ENCODE measurements at regions not wholly inside any gene's neighbourhood (a gene's known extent, or its start where the extent isn't known, plus 50 kb on each side); places are given as distances from the start of the nearest gene placed in this dataset.

GRCh38 chr2:30380824-30381223 lies 66.2 kb upstream of the LCLAT1 start:
- Histone ChIP-seq H3K4me2 (ENCODE audit: low read depth, low read length, poor library complexity, severe bottlenecking) (no peak overlapping the region), H3K9ac (ENCODE audit: low read length) (no peak overlapping the region), H3K4me1 (ENCODE audit: low read length) (no peaks in the 10 kb centered on the region), H3K27ac (ENCODE audit: low read length) (no peak overlapping the region), H3K9me2 (replicated peaks; ENCODE audit: insufficient read depth, low read length) (no peaks in the 10 kb centered on the region), H4K20me1 (ENCODE audit: insufficient read depth, low read depth, low read length) (no peaks in the 10 kb centered on the region), H3K4me3 (ENCODE audit: low read length) (no peak overlapping the region), H3K27me3 (ENCODE audit: low read length) (no peaks in the 10 kb centered on the region), H3K79me2 (ENCODE audit: low read length) (no peaks in the 10 kb centered on the region), H3K9me3 (ENCODE audit: low read length) (no peaks in the 10 kb centered on the region), H3K36me3 (ENCODE audit: insufficient read depth, low read length) (no peaks in the 10 kb centered on the region), H2AFZ (ENCODE audit: low read length) (no peak overlapping the region)
- DNase-seq, result no peak

- Histone ChIP-seq H3K36me3 (ENCODE audit: insufficient read depth, low read length) (no peaks in the 10 kb centered on the region), H3K27ac (ENCODE audit: low read length) (no peak overlapping the region), H2AFZ (ENCODE audit: low read length) (no peak overlapping the region), H3K4me3 (ENCODE audit: low read length) (no peak overlapping the region), H3K9ac (ENCODE audit: low read length) (no peak overlapping the region), H3K4me1 (ENCODE audit: low read length) (no peaks in the 10 kb centered on the region), H3K27me3 (ENCODE audit: low read length) (no peaks in the 10 kb centered on the region), H3K9me2 (replicated peaks; ENCODE audit: insufficient read depth, low read length) (no peaks in the 10 kb centered on the region), H3K79me2 (ENCODE audit: low read length) (no peaks in the 10 kb centered on the region), H3K4me2 (ENCODE audit: low read depth, low read length, poor library complexity, severe bottlenecking) (no peak overlapping the region), H4K20me1 (ENCODE audit: insufficient read depth, low read depth, low read length) (no peaks in the 10 kb centered on the region), H3K9me3 (ENCODE audit: low read length) (no peaks in the 10 kb centered on the region)
- no peak for DNase-seq
Measured at GRCh38 chr2:30382162-30382783, 64.8 kb upstream of the LCLAT1 start.

DNA sequence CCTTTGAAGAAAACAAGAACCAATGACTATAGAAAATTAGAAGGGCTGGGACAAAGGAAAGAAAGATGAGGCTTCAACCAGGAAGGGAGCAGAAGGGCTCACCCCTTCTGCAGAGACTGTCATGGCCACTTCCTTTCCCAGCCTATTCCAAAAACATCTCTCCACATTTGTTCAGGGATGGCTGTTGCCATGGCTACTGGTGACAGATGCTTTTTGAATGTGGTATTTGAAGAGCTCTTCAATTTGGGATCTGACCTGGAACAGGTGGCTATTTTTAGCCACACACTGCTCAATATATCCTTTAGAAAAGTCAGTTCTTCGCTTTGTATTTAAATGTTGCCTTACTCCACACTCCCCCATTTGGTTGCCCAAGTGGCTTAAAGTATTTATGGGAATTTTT lies 64.1 kb upstream of the LCLAT1 start:
- Histone ChIP-seq H3K9me3 (ENCODE audit: low read length) (no peaks in the 10 kb centered on the region), H2AFZ (ENCODE audit: low read length) (no peak overlapping the region), H3K9ac (ENCODE audit: low read length) (no peak overlapping the region), H3K4me1 (ENCODE audit: low read length) (no peaks in the 10 kb centered on the region), H3K36me3 (ENCODE audit: insufficient read depth, low read length) (no peaks in the 10 kb centered on the region), H3K27ac (ENCODE audit: low read length) (no peak overlapping the region), H3K27me3 (ENCODE audit: low read length) (no peaks in the 10 kb centered on the region), H3K79me2 (ENCODE audit: low read length) (no peaks in the 10 kb centered on the region), H3K4me3 (ENCODE audit: low read length) (no peak overlapping the region), H4K20me1 (ENCODE audit: insufficient read depth, low read depth, low read length) (no peaks in the 10 kb centered on the region), H3K4me2 (ENCODE audit: low read depth, low read length, poor library complexity, severe bottlenecking) (no peak overlapping the region), H3K9me2 (replicated peaks; ENCODE audit: insufficient read depth, low read length) (no peaks in the 10 kb centered on the region)
- DNase-seq, result no peak

DNA sequence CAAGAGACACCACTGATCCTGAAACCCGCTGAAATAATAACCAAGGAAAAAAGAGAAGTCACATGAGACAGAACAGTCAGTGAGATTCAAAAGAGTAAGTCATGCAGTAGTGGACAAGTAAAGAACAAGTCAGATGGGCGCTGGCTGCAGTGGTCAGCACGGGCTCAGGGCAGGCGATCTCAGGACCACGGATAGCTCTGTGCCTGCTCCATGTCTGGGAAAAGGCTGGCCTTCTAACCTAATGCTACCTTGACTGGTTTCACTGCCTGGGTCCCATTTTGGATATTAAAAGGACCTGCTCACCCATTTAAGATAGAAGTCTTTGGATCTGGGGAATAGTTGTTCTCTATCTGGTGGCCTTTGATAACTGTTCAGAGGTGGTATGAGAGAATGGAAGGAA lies 61.7 kb upstream of the LCLAT1 start:
- Histone ChIP-seq H3K79me2 (ENCODE audit: low read length) (no peaks in the 10 kb centered on the region), H3K4me2 (ENCODE audit: low read depth, low read length, poor library complexity, severe bottlenecking) (no peak overlapping the region), H3K9ac (ENCODE audit: low read length) (no peak overlapping the region), H3K9me2 (replicated peaks; ENCODE audit: insufficient read depth, low read length) (no peaks in the 10 kb centered on the region), H3K36me3 (ENCODE audit: insufficient read depth, low read length) (no peaks in the 10 kb centered on the region), H3K27me3 (ENCODE audit: low read length) (no peaks in the 10 kb centered on the region), H3K4me1 (ENCODE audit: low read length) (no peaks in the 10 kb centered on the region), H3K4me3 (ENCODE audit: low read length) (no peak overlapping the region), H3K27ac (ENCODE audit: low read length) (no peak overlapping the region), H3K9me3 (ENCODE audit: low read length) (no peaks in the 10 kb centered on the region), H2AFZ (ENCODE audit: low read length) (no peak overlapping the region), H4K20me1 (ENCODE audit: insufficient read depth, low read depth, low read length) (no peaks in the 10 kb centered on the region)
- DNase-seq, result no peak

DNA sequence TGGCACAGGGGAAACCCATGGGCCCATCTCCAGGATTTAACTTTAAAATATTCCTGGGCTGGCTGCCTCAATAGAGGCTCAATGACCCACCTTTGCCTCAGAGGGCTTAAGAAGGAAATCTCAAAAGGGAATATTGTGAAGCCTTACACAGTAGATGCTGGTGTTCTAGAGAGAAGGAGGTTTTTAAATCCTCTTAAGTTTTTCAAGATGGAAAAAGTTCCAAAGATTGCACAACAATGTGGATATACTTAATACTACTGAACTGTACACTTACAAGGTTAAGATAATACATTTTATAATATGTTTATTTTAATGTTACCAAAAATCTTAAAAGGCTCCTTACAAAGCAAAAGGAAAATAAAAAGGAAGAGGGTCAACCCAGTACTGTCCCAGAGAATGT lies 54.9 kb upstream of the LCLAT1 start:
- Histone ChIP-seq H4K20me1 (ENCODE audit: insufficient read depth, low read depth, low read length) (no peaks in the 10 kb centered on the region), H2AFZ (ENCODE audit: low read length) (no peak overlapping the region), H3K9me2 (replicated peaks; ENCODE audit: insufficient read depth, low read length) (no peaks in the 10 kb centered on the region), H3K4me3 (ENCODE audit: low read length) (no peak overlapping the region), H3K4me2 (ENCODE audit: low read depth, low read length, poor library complexity, severe bottlenecking) (no peak overlapping the region), H3K27me3 (ENCODE audit: low read length) (no peaks in the 10 kb centered on the region), H3K9me3 (ENCODE audit: low read length) (no peaks in the 10 kb centered on the region), H3K9ac (ENCODE audit: low read length) (no peak overlapping the region), H3K36me3 (ENCODE audit: insufficient read depth, low read length) (no peaks in the 10 kb centered on the region), H3K4me1 (ENCODE audit: low read length) (0 out of 2 replicates have a peak, but pooled peaks cover 3% of the 10 kb centered on the region), H3K27ac (ENCODE audit: low read length) (no peak overlapping the region), H3K79me2 (ENCODE audit: low read length) (no peaks in the 10 kb centered on the region)
- no peak for DNase-seq

GRCh38 chr2:30393510-30393909 lies 53.5 kb upstream of the LCLAT1 start:
- no peaks in the 10 kb centered on the region for H3K36me3 ChIP-seq (ENCODE audit: insufficient read depth, low read length)
- no peaks in the 10 kb centered on the region for H4K20me1 ChIP-seq (ENCODE audit: insufficient read depth, low read depth, low read length)
- H2AFZ ChIP-seq (ENCODE audit: low read length), result no peak overlapping the region
- 0 out of 2 replicates have a peak, but pooled peaks cover 3% of the 10 kb centered on the region for H3K4me1 ChIP-seq (ENCODE audit: low read length)
- H3K27ac ChIP-seq (ENCODE audit: low read length), result no peak overlapping the region
- H3K79me2 ChIP-seq (ENCODE audit: low read length), result no peaks in the 10 kb centered on the region
- no peak overlapping the region for H3K9ac ChIP-seq (ENCODE audit: low read length)
- no peak for DNase-seq
- no peak overlapping the region for H3K4me2 ChIP-seq (ENCODE audit: low read depth, low read length, poor library complexity, severe bottlenecking)
- H3K9me2 ChIP-seq (replicated peaks; ENCODE audit: insufficient read depth, low read length), result no peaks in the 10 kb centered on the region
- H3K9me3 ChIP-seq (ENCODE audit: low read length), result no peaks in the 10 kb centered on the region
- no peak overlapping the region for H3K4me3 ChIP-seq (ENCODE audit: low read length)
- no peaks in the 10 kb centered on the region for H3K27me3 ChIP-seq (ENCODE audit: low read length)

GRCh38 chr2:30394096-30394495 lies 53.0 kb upstream of the LCLAT1 start:
- H3K4me3 ChIP-seq (ENCODE audit: low read length), result no peak overlapping the region
- no peak overlapping the region for H3K4me2 ChIP-seq (ENCODE audit: low read depth, low read length, poor library complexity, severe bottlenecking)
- no peaks in the 10 kb centered on the region for H3K79me2 ChIP-seq (ENCODE audit: low read length)
- 0 out of 2 replicates have a peak, but pooled peaks cover 3% of the 10 kb centered on the region for H3K4me1 ChIP-seq (ENCODE audit: low read length)
- no peaks in the 10 kb centered on the region for H4K20me1 ChIP-seq (ENCODE audit: insufficient read depth, low read depth, low read length)
- H3K9me3 ChIP-seq (ENCODE audit: low read length), result no peaks in the 10 kb centered on the region
- no peaks in the 10 kb centered on the region for H3K9me2 ChIP-seq (replicated peaks; ENCODE audit: insufficient read depth, low read length)
- no peak overlapping the region for H3K27ac ChIP-seq (ENCODE audit: low read length)
- DNase-seq, result no peak
- H3K9ac ChIP-seq (ENCODE audit: low read length), result no peak overlapping the region
- H2AFZ ChIP-seq (ENCODE audit: low read length), result no peak overlapping the region
- no peaks in the 10 kb centered on the region for H3K27me3 ChIP-seq (ENCODE audit: low read length)
- H3K36me3 ChIP-seq (ENCODE audit: insufficient read depth, low read length), result no peaks in the 10 kb centered on the region

GRCh38 chr2:30396436-30397232 lies 50.4 kb upstream of the LCLAT1 start:
- Histone ChIP-seq H3K4me2 (ENCODE audit: low read depth, low read length, poor library complexity, severe bottlenecking) (no peak overlapping the region), H3K27me3 (ENCODE audit: low read length) (no peaks in the 10 kb centered on the region), H3K36me3 (ENCODE audit: insufficient read depth, low read length) (no peaks in the 10 kb centered on the region), H3K9me2 (replicated peaks; ENCODE audit: insufficient read depth, low read length) (no peaks in the 10 kb centered on the region), H3K9me3 (ENCODE audit: low read length) (no peaks in the 10 kb centered on the region), H3K27ac (ENCODE audit: low read length) (no peak overlapping the region), H4K20me1 (ENCODE audit: insufficient read depth, low read depth, low read length) (no peaks in the 10 kb centered on the region), H3K4me1 (ENCODE audit: low read length) (0 out of 2 replicates have a peak, but pooled peaks cover 3% of the 10 kb centered on the region), H2AFZ (ENCODE audit: low read length) (no peak overlapping the region), H3K4me3 (ENCODE audit: low read length) (no peak overlapping the region), H3K79me2 (ENCODE audit: low read length) (no peaks in the 10 kb centered on the region), H3K9ac (ENCODE audit: low read length) (no peak overlapping the region)
- DNase-seq, result no peak
